MCF 10A (cell line): ENCODE measurements at regions not wholly inside any gene's neighbourhood (a gene's known extent, or its start where the extent isn't known, plus 50 kb on each side); places are given as distances from the start of the nearest gene placed in this dataset.

Source experiments
- BruUV-seq: library from RNA; stranded (reverse); fragments of 400-500 nt; replicated peaks from 2 replicates; lab custom pipeline; 2021; lab: Mats Ljungman, UMichigan
- CTCF ChIA-PET: fragments of 300-600 bp; sonication (Branson Sonifier 250); formaldehyde crosslinking; extraction: SDS; loops from one replicate; lab custom pipeline; 2021; ENCODE audit warnings: antibody characterized with exemption, inconsistent platforms; lab: Yijun Ruan, JAX
- POLR2A ChIA-PET: fragments of 300-600, 350-650 bp; sonication (Branson Sonifier 250); formaldehyde crosslinking; extraction: SDS; loops from one replicate; lab custom pipeline; 2020; ENCODE audit warnings: antibody characterized with exemption, inconsistent platforms; lab: Yijun Ruan, JAX
- DNase-seq: peaks from one replicate; pipeline ENCODE4 v3.0.0-alpha.2; 2018; ENCODE audit not compliant: unreplicated experiment
- H3K27ac Mint-ChIP-seq: one replicate; pipeline ENCODE4 v1.8.0; 2022; ENCODE audit warnings: mild to moderate bottlenecking, low read depth, mixed read lengths; ENCODE audit not compliant: unreplicated experiment
- H3K27me3 Mint-ChIP-seq: one replicate; pipeline ENCODE4 v1.8.0; 2022; ENCODE audit warnings: mixed read lengths; ENCODE audit not compliant: insufficient read depth, unreplicated experiment
- H3K36me3 Mint-ChIP-seq: one replicate; pipeline ENCODE4 v1.8.0; 2022; ENCODE audit warnings: mild to moderate bottlenecking, moderate library complexity, mixed read lengths; ENCODE audit not compliant: insufficient read depth, unreplicated experiment
- H3K4me1 Mint-ChIP-seq: one replicate; pipeline ENCODE4 v1.8.0; 2022; ENCODE audit warnings: mixed read lengths; ENCODE audit not compliant: insufficient read depth, unreplicated experiment
- H3K4me3 Mint-ChIP-seq: one replicate; pipeline ENCODE4 v1.8.0; 2022; ENCODE audit warnings: mild to moderate bottlenecking, moderate library complexity, mixed read lengths; ENCODE audit not compliant: unreplicated experiment
- H3K9me3 Mint-ChIP-seq: one replicate; pipeline ENCODE4 v1.8.0; 2022; ENCODE audit warnings: mixed read lengths; ENCODE audit not compliant: unreplicated experiment
- intact Hi-C: fragments of 100-400 bp; cut with micrococcal nuclease; formaldehyde crosslinking; loops from 2 replicates; pipeline ENCODE4 v1.14.1; 2022
- TF ChIP-seq, protein P1 (sequence below): fragments of 200-600 bp; IDR thresholded peaks from one replicate; pipeline ENCODE4 v1.8.0; 2022; ENCODE audit warnings: antibody characterized with exemption, mild to moderate bottlenecking; ENCODE audit not compliant: unreplicated experiment

DNA sequence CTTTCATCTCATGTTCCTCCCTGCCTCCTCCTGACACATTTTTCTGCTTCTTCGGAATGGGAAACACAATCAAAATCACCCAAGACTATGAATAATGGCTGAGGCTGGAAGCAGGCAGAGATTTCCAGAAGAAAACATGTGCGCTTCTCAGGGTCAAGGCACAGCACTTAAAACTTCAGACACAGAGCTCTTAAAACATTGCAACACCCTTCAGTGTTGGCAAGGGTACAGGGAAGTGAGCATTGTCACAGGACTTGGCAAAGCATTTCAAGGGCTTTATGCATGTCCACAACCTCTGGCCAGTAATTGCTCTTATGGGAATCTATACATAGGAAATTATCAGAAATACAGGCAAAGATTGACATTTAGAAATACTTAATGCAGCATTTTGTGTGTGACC is 477.6 kb upstream of the KLHL29 start:
- DNase-seq: peak; percentile 17
- peaks cover 7% of the 10 kb centered on the region for H3K36me3 Mint-ChIP-seq
- TF ChIP-seq, protein P1, sequence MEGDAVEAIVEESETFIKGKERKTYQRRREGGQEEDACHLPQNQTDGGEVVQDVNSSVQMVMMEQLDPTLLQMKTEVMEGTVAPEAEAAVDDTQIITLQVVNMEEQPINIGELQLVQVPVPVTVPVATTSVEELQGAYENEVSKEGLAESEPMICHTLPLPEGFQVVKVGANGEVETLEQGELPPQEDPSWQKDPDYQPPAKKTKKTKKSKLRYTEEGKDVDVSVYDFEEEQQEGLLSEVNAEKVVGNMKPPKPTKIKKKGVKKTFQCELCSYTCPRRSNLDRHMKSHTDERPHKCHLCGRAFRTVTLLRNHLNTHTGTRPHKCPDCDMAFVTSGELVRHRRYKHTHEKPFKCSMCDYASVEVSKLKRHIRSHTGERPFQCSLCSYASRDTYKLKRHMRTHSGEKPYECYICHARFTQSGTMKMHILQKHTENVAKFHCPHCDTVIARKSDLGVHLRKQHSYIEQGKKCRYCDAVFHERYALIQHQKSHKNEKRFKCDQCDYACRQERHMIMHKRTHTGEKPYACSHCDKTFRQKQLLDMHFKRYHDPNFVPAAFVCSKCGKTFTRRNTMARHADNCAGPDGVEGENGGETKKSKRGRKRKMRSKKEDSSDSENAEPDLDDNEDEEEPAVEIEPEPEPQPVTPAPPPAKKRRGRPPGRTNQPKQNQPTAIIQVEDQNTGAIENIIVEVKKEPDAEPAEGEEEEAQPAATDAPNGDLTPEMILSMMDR: no peak

DNA sequence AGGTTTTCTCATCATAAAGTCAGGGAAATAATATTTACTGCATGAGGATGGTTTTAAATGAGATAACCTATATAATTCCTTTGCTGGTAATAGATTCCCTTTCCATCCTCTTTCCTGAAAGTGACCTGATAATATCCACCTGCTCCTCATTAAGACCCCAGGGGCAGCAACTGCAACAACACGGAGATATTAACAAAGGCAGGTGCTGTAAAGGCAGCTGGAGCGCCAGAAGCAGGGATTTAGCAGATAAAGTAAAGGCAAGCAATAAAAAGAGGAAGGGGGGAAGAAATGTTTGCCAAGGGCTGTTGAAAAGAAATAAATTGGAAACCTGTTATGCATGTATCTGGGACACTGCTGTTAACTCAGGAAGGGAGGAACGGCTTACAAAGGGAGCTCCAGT is 472.6 kb upstream of the KLHL29 start:
- intact Hi-C loops: no loop called here

More for the DNA sequence above, 477.6 kb upstream of the KLHL29 start:
- POLR2A ChIA-PET: no interaction called here
- no peaks in the 10 kb centered on the region for H3K4me1 Mint-ChIP-seq
- no peak overlapping the region for H3K27ac Mint-ChIP-seq
- peaks cover 47% of the 10 kb centered on the region for H3K27me3 Mint-ChIP-seq
- no peaks in the 10 kb centered on the region for H3K9me3 Mint-ChIP-seq
- intact Hi-C loops: no loop called here
- CTCF ChIA-PET: interaction anchor here (0.6 to 0.7 kb wide), 3 partner anchors 10 to 333 kb away, joined by 3 read pairs; no protein-coding TSS in a partner anchor
- no TSS peak for BruUV-seq
- no peak overlapping the region for H3K4me3 Mint-ChIP-seq

DNA sequence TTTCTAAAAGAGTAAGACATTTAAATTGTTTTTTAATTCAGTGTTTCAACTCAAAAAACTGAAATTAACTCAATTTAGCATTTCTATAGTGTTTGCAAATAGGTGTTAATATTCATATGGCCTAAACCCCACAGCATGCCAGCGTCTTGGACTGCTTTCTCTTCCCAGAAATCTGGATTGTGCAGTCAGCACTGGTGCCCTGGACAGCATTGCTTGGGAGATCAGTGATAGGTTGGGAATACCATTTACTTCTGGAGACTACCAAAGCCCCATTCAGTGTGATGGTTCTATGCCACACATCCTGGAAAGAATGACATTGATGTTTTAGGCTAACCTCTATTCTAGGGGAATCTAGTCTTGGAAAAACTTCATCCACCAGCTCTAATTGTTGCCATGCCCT is 455.0 kb upstream of the KLHL29 start:
- intact Hi-C loops: no loop called here

More for the DNA sequence above, 472.6 kb upstream of the KLHL29 start:
- TF ChIP-seq, protein P1: no peak
- Mint-ChIP-seq H3K4me3 (no peak overlapping the region), H3K36me3 (no peaks in the 10 kb centered on the region), H3K27me3 (peaks cover 48% of the 10 kb centered on the region), H3K4me1 (no peaks in the 10 kb centered on the region), H3K27ac (no peak overlapping the region), H3K9me3 (no peaks in the 10 kb centered on the region)
- BruUV-seq: no TSS peak
- ChIA-PET CTCF (no interaction called here), POLR2A (interaction anchor here (0.6 kb wide), 1 partner anchor 21 kb away, joined by 6 read pairs; no protein-coding TSS in a partner anchor)
- no peak for DNase-seq

DNA sequence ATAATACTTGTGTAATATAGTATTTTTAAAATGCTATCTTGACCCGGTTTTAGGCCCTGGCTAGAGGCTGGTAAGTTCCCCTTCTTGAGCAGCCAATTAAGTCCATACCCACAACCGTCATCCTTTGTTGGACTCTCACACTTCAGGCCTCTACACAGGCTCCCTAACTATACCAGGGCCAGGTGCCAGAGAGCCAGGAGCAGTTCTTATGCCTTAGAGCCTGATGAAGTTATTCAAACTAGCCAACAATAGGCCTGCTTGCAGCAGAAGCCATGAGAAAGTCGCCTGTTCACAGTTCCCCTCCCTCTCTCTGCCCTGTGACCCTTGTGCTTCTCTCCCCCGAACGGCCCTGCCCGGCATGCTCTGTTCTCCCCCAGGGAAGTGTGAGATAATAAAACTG is 454.2 kb upstream of the KLHL29 start:
- H3K9me3 Mint-ChIP-seq: no peaks in the 10 kb centered on the region

More for the DNA sequence above, 455.0 kb upstream of the KLHL29 start:
- TF ChIP-seq, protein P1: no peak
- H3K27ac Mint-ChIP-seq: no peak overlapping the region
- ChIA-PET POLR2A (no interaction called here), CTCF (no interaction called here)
- no peaks in the 10 kb centered on the region for H3K36me3 Mint-ChIP-seq
- peaks cover 36% of the 10 kb centered on the region for H3K27me3 Mint-ChIP-seq
- no peaks in the 10 kb centered on the region for H3K4me1 Mint-ChIP-seq
- H3K4me3 Mint-ChIP-seq: no peak overlapping the region
- DNase-seq: no peak
- BruUV-seq: no TSS peak
- H3K9me3 Mint-ChIP-seq: no peaks in the 10 kb centered on the region

More for the DNA sequence above, 454.2 kb upstream of the KLHL29 start:
- CTCF ChIA-PET: no interaction called here
- POLR2A ChIA-PET: no interaction called here
- TF ChIP-seq, protein P1: no peak
- no peak for DNase-seq
- no TSS peak for BruUV-seq
- Mint-ChIP-seq H3K4me1 (no peaks in the 10 kb centered on the region), H3K27ac (no peak overlapping the region), H3K4me3 (no peak overlapping the region), H3K36me3 (no peaks in the 10 kb centered on the region), H3K27me3 (peaks cover 41% of the 10 kb centered on the region)
- intact Hi-C loops: no loop called here
